ENCODE measurements at regions not wholly inside any gene's neighbourhood (a gene's known extent, or its start where the extent isn't known, plus 50 kb on each side); places are given as distances from the start of the nearest gene placed in this dataset.
"Not testable (repeated sequence)": the region's sequence is repeated elsewhere in the genome, so short reads cannot be mapped to it uniquely, and the experiment has no call there.

DNA sequence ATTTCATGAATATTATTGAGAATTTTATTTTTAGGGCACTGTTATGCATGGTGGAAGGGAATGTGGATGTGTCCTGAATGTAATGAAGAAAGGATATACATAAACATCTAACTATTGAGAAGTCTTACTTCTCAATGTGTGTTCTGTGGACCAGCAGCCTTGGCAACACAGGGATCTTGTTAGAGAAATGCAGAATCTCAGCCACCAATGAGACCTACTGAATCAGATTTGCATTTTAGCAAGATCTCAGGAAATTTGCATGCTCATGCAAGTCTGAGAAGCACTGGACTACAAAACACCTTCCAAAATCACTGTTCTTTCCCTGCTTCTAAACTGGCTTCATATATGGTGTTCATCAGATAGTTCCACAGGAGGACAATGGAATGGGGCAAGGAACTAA is 139.7 kb upstream of the WDFY3 start:
- DNase-seq (ENCODE audit: low spot score): no peak

GRCh38 chr4:85106805-85107336 is 140.4 kb upstream of the WDFY3 start:
- DNase-seq (ENCODE audit: low spot score): no peak

DNA sequence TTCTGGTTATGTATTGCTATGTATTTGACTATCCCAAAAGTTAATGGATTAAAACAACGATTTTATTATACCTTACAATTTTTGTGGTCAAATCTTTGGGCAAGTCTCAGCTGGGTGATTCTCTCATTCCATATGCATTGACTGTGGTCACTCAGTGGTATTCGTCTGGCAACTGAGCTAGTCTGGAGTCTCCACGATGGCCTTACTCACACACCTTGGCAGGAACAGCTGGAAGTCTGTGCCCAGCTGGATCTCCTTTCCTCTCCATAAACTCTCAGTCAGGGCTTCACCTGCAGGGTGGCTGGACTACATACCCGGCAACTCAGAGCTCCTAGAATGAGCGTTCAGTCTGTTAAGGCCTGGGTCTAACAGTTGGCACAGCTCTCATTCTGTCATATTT is 141.1 kb upstream of the WDFY3 start:
- no peak for DNase-seq (ENCODE audit: low spot score)

DNA sequence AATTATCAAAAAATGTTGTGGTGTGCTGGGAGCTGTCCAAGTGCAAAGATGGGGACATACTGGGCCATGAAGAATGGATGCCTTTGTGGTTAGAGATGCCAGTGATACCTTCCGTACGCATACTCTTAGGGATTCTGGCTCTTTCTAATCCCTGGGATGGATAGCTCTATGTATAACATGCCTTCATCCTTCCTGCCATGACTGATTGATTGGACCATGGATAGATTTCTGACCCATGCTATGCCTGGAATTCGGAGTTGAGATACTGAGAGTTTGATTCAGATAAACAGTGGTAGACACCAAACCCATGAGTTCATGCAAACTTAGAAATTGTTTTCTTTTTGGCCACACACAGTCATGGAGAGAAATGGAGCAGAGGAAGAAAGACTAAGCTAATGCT is 147.2 kb upstream of the WDFY3 start:
- no peak for DNase-seq (ENCODE audit: low spot score)

DNA sequence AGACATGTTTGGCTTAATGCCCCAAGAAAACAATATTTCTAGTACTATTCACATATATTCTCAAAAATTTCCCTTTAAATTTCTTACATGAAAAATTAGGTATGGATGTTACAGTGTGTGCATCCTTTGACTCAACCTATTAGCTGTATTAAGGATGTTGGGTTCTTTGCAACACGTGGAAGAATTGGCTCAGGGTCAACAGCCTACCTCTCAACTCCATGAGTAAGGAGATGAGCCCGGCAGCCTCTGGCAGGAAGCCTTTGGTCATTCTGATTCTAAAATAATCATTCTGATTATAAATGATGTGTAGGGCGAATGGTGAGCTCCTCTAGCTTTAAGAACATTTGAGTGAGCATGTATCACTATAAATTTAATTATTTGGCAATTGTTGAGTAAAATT is 148.0 kb upstream of the WDFY3 start:
- DNase-seq (ENCODE audit: low spot score): no peak

GRCh38 chr4:85116008-85116407 is 149.5 kb upstream of the WDFY3 start:
- no peak for DNase-seq (ENCODE audit: low spot score)

GRCh38 chr4:85125688-85126087 is 159.2 kb upstream of the WDFY3 start:
- DNase-seq (ENCODE audit: low spot score): no peak

- no peak for DNase-seq (ENCODE audit: low spot score)
These were observed 160.6 kb upstream of the WDFY3 start for GRCh38 chr4:85126991-85127591.

GRCh38 chr4:85127653-85128052 is 161.2 kb upstream of the WDFY3 start:
- DNase-seq (ENCODE audit: low spot score): peak; percentile 70

DNA sequence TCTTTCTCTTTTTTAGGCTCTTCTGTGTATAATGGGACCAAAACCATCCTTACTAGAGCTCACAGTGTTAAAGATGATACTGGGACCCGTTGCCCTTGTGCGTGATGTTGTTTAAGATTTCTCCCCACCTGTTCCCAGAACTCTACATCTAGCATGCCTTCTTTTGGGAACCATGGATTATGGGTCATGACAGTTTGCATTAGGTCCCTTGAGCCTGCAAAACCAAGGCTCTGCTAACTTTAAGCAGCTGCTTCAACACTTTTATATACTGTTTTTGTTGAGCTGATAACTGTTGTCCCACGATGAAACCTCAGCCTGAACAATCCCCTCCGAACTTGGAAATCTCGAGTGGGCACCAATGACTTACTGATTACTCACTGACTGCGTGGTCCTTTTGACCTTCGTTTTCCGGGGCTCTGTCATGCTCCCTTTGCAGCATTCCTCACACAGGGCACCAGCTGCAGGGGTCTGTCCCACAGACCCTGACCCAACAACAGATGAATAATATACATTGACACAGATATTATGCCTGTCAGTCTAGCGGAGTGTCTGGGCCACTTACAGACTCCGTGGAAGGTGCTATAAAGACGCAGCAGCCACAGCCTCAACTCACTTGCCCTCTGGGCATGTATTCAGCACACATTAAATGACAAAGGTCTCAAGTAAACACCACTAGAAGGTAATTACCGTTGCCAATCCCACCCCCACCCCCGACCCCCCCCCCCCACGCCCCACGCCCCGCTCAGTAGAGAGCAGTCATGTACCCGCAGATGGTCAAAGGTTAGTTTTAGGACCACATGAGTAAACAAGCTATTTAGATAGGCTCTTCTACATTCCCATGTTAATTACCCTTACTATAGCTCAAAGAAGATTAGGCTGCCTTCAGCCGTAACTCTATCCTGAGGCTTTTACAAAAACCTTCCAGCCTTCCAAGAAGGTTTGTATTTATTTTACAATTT is 162.0 kb upstream of the WDFY3 start:
- no peak for DNase-seq (ENCODE audit: low spot score)

DNA sequence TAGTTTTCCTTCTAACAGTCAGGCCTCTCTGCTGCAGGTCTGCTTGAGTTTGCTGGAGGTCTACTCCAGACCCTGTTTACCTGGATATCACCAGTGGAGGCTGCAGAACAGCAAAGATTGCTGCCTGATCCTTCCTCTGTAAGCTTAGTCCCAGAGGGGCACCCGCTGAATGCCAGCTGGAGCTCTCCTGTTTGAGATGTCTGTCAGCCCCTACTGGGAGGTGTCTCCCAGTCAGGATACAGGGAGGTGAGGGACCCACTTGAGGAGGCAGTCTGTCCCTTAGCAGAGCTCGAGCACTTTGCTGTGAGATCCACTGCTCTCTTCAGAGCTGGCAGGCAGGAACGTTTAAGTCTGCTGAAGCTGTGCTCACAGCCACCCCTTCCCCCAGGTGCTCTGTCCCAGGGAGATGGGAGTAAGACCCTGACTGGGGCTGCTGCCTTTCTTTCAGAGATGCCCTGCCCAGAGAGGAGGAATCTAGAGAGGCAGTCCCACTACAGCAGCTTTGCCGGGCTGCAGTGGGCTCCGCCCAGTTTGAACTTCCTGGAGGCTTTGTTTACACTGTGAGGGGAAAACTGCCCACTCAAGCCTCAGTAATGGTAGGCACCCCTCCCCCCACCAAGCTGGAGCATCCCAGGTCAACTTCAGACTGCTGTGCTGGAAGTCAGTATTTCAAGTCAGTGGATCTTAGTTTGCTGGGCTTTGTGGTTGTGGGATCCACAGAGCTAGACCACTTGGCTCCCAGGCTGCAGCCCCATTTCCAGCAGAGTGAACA is 163.1 kb upstream of the WDFY3 start:
- not testable (repeated sequence) for DNase-seq (ENCODE audit: low spot score)

DNA sequence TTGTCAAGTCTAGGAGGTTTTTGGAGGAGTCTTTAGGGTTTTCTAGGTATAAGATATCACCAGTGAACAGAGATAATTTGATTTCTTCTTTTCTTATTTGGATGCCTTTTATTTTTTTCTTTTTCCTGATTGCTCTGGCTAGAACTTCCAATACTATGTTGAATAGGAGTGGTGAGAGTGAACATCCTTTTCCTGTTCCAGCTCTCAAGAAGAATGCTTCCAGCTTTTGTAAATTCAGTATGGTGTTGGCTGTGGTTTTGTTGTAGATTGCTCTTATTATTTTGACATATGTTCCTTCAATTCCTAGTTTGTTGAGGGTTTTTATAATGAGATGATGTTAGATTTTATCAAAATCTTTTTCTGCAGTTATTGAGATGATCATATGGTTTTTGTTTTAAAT is 165.6 kb upstream of the WDFY3 start:
- no peak for DNase-seq (ENCODE audit: low spot score)

- no peak for DNase-seq (ENCODE audit: low spot score)
These were observed 166.1 kb upstream of the WDFY3 start for GRCh38 chr4:85132570-85132969.

GRCh38 chr4:85139749-85140148 is 173.3 kb upstream of the WDFY3 start:
- DNase-seq (ENCODE audit: low spot score): not testable (repeated sequence)

DNA sequence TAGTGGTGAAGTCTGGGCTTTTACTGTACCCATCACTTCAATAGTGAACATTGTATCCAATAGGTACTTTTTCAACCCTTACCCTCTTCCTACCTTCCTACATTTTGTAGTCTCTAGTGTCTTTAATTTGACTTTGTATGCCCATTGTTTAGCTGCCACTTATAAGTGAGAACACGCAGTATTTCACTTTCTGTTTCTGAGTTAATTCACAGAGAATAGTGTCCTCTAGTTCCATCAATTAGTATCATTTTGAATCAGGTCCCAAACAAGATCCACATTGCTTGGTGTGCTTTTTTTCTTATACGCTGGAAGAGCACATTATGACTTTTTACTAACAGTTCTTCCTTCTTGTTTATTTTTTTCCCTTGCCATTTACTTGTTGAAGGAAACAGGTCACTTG is 176.0 kb upstream of the WDFY3 start:
- DNase-seq (ENCODE audit: low spot score): no peak

DNA sequence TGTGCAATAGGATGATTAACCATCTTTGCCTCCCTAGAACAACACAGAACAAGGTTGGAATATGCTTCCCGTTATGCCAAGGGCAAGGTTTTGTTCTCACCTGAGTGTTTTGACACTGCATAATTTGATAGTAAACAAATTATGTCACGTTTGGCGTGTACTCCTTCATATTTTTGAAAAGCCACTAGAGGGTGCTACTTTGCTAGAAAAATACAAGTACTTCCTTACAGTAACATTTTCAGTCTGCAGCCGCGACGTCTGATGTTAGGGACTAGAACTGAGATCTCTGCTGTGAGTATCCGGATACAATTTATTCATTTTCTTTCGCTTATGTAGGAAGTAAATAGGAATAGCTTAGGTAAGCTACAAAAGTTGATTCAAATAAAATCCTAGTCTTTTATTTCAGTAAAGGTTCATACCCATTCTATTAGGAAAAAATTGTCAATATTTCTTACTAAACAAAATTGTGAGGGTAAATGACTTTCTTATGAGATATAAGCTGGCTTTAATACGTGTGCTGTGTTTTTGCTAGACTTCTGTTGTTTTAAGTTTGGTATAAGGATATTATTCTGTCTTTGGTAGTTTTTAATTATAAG is 181.1 kb upstream of the WDFY3 start:
- DNase-seq (ENCODE audit: low spot score): peak; percentile 43

DNA sequence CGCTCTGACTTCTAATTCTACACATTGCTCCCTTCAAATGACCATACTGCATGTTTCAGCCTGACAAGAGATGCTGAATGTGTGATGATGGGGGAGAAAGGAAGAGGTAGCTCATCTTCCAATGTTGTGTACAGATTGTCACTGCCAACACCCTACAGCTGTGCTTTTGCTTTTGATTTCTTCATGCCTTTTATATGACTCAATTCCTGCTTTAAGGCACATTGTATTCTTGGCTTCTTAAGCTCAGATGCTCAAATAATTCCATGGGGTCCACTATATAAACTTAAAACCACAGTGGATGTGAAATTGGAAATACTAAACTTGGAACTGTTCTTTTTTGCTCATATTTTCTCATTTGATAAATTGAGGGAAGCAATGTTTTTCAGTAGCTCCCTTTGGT is 183.2 kb upstream of the WDFY3 start:
- DNase-seq (ENCODE audit: low spot score): no peak

DNA sequence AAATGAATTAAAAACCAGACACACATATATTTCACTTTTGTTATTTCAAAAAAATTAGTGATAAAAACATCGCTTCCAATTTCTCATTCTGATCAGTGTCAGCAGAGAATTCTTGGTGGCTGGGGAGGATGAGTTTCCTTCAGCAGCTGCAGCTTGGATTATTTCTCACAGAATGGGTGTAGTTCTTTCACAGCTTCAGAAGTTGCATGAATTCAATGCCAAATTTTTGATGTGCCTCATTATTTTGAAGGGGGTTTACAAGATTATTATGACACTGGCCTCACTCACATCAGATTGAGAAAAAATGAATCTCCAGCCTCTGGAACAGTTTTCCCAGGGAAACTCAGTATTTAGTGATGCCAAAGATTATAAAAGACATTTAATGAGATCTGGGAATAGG is 184.9 kb upstream of the WDFY3 start:
- no peak for DNase-seq (ENCODE audit: low spot score)

GRCh38 chr4:85151786-85152185 is 185.3 kb upstream of the WDFY3 start:
- no peak for DNase-seq (ENCODE audit: low spot score)

- DNase-seq (ENCODE audit: low spot score): no peak
These were observed 186.0 kb upstream of the WDFY3 start for GRCh38 chr4:85152480-85152879.

DNA sequence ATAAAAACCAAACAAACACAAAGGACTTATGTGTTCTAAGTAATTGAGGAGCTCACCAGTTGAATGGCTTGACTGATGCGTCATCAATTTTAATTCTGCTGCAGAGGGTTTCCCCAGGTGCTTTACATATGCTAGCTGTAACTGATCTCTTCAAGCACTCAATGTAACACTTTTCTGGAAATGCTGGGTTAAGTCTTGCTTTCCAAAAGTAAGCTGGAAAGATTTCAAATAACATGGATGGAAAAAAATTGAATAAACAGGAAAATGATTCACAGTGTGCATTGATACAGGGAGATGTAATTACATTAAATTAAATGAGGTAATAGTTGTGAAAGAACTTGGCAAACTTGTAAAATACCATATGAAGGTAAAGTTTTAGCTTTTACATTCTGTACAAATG is 186.7 kb upstream of the WDFY3 start:
- DNase-seq (ENCODE audit: low spot score): no peak

DNA sequence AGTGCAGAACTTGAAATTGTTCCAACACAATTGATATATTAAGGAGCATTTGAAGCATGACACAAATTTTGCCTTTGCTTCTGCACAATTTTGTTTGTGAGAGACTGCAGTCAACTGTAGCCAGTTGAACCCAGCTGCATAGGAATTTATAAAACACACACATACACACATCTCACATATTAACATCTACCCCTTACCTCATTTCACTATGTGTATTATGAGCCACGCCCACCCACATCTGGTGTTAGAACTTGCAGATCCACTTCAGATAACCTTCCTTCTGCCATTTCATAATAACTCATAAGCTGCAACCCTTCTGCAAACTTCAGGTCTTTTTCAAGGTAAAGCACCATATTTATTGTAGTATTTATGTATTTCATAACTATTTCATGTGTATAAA is 188.1 kb upstream of the WDFY3 start:
- DNase-seq (ENCODE audit: low spot score): no peak
